D721Med (cell line): ENCODE measurements at regions not wholly inside any gene's neighbourhood (a gene's known extent, or its start where the extent isn't known, plus 50 kb on each side); places are given as distances from the start of the nearest gene placed in this dataset.

Experiments used
- DNase-seq: peaks from one replicate; pipeline ENCODE4 v3.0.0; 2011; ENCODE audit warnings: low spot score; ENCODE audit not compliant: insufficient read length
- FAIRE-seq: peaks from 2 replicates; lab custom pipeline; 2011; peaks lifted over from hg19 to GRCh38; lab: Jason Lieb, UNC
- TF ChIP-seq, protein P1 (sequence below): IDR thresholded peaks from 2 replicates; pipeline ENCODE4 v1.5.1; 2012; ENCODE audit warnings: mild to moderate bottlenecking, control low read depth; ENCODE audit not compliant: insufficient read depth; ENCODE audit errors: missing control alignments

DNA sequence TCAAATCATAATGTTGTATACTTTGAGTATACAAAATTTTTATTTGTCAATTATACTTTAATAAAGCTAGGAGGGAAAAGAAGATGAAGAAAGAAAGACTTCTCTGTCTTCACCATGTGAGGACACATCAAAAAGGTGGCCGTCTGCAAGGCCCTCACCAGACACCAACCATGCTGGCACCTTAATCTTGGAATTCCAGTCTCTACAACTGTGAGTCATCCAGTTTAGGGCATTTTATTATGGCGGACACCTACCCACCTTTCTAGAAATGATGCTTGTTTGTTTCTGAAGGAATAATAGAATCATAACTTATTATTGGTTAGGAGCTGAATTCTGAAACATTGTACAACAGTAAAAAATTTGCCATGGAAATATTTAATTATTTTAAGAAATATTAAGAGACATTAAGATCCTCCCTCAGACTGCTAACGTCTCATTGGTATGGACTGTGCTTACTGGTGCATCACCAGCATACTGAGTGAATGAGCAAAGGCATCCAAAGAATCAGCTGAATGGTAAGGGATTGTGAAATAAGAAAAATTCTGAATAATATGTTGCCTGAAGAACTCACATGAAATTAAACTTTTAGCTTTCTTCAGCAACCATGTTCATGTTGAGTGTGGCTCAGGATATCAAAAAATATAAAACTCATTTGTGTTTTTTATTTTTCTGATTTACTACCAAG lies 536.6 kb downstream of the HTR7 start:
- no peak for FAIRE-seq
- TF ChIP-seq, protein P1, sequence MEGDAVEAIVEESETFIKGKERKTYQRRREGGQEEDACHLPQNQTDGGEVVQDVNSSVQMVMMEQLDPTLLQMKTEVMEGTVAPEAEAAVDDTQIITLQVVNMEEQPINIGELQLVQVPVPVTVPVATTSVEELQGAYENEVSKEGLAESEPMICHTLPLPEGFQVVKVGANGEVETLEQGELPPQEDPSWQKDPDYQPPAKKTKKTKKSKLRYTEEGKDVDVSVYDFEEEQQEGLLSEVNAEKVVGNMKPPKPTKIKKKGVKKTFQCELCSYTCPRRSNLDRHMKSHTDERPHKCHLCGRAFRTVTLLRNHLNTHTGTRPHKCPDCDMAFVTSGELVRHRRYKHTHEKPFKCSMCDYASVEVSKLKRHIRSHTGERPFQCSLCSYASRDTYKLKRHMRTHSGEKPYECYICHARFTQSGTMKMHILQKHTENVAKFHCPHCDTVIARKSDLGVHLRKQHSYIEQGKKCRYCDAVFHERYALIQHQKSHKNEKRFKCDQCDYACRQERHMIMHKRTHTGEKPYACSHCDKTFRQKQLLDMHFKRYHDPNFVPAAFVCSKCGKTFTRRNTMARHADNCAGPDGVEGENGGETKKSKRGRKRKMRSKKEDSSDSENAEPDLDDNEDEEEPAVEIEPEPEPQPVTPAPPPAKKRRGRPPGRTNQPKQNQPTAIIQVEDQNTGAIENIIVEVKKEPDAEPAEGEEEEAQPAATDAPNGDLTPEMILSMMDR, result no peak
- DNase-seq, result no peak

DNA sequence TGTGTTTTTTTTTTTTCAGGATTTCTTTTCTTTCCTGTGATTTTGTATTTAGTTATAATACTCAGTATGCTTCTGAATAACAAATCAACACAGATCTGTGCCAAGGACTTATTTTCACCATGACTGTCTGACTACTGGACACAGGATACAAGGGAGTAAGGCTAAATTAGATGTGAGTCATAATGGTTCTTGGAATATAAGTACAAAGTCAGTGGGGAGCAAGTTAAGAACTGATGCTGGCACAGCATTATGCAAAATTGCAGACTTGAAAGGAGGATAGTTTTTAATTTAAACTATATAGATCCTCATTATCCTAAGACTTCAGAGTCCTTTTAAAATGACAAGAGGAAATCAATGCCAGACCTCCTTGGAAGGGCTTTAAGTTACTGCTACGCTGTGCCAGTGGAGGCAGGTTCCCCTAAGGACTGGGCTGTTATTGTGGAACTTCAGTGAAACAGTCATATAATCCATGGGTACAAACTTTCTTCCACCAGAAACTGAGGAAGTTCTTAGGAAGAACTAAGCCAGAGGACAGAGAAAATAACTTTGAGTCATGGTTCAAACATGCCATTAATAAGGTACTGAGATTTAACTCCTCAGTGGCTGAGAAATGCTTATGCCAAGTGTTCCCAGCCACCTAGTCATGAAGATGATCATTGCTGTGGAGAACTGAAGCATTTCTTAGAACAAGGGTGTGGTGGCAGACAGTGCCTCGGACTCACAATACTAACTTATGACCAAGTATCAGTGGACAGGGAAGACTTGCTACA lies 531.2 kb downstream of the HTR7 start:
- TF ChIP-seq, protein P1, result no peak
- no peak for FAIRE-seq
- DNase-seq, result no peak

DNA sequence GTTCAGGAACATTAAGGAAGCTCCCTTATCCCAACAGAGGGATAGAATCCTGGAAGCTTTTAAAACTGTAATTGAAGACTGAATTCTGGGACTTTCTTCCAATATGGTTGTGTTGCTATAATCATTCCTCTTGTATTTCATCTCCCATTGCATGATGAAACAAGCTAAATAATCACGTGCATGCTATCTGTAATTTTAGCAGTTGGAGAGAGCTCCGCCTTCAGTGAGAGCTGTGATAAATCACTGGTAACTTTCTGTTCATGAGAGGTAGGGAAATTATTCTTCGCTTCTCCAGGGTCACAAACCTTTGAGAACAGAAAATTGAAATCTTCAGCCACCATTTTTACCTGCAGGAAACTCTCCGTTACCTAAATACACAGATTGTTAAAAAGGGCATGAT lies 530.2 kb downstream of the HTR7 start:
- DNase-seq (no peak), FAIRE-seq (no peak)
- TF ChIP-seq, protein P1, result no peak

DNA sequence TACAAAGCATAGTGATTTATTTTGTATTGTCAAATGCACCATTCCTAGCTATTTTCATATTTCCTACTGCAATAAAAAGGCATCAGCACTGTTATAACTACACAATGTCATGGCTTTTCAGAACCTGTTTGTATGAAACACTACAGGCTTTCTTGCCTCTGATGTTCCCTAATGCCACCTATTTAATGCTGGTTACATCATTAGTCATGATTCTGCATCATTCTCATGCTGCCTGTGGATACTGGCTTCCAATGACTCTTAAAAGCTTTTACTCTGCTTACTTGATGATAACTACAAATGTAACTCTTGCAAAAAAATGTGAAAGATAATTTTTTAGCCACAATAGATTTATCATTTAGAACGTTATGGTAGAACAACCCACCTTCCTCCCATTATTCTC lies 529.4 kb downstream of the HTR7 start:
- TF ChIP-seq, protein P1, result no peak
- DNase-seq, result no peak
- no peak for FAIRE-seq

DNA sequence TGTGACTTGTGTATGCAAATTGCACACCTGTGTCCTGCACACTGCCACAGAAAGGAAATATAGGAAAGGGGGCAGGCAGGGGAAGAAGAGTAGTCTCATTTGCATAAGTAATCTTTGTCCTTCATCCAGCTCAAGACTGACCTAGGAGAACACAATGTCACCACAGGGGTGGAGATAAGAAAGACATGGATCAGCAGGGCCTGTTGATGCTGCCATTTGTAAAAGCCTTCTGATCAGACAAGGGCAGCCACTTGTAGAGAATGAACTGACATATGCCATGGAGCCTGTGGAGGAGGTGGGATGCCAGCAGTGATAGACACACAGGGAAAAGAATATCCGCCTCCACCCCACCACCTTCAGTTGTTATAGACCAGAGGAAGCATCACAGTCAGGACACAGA lies 528.9 kb downstream of the HTR7 start:
- TF ChIP-seq, protein P1, result no peak
- FAIRE-seq (no peak), DNase-seq (no peak)

DNA sequence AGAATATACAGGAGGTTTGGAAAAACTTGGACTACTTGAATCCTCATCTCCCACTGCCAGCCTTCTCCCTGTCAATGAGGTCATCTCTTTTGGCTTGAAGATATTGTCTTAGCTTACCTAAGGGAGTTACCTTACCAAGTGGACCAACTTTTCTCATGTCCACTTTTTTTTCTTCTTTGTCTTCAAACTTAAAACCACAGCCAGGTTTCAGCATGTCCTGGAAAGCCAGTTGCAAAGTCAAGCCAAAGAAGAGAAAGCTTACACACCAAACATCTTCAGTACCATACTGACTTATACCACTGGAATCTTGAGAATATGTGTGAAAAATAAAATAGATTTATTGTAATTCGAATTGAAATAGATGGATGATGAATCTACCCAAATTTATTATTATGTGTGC lies 520.5 kb downstream of the HTR7 start:
- TF ChIP-seq, protein P1, result no peak
- DNase-seq, result no peak
- no peak for FAIRE-seq

DNA sequence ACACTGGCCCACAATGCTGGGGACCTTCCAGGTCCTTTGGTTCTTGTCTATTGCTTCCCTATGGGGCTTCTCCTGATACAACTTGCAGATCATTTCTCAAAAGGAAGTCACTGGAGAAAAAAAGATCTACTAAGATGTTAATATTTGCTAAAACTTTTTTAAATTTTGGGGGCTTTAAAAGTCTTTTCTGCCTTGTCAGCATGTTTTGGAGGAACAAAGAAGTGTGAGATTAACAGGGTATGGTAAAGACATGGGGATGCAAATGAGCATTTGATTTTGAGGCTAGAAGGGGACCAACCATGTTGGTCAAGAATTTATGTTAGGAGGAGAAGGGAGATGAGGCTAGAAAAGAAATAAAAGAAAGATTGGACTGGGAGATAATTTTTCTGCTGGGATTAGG lies 515.4 kb downstream of the HTR7 start:
- FAIRE-seq, result no peak

More for the DNA sequence above, 515.4 kb downstream of the HTR7 start:
- TF ChIP-seq, protein P1, result no peak
- no peak for DNase-seq
